Nephron progenitor cell (in vitro differentiated cells): ENCODE measurements at regions not wholly inside any gene's neighbourhood (a gene's known extent, or its start where the extent isn't known, plus 50 kb on each side); places are given as distances from the start of the nearest gene placed in this dataset.

Source experiments
- DNase-seq: peaks from one replicate; pipeline ENCODE4 v3.0.0; 2021
- H3K27ac Mint-ChIP-seq: 2 replicates; pipeline ENCODE4 v1.8.0; 2021; ENCODE audit warnings: mild to moderate bottlenecking, moderate library complexity, mixed read lengths
- H3K27me3 Mint-ChIP-seq: 2 replicates; pipeline ENCODE4 v1.8.0; 2021; ENCODE audit warnings: mild to moderate bottlenecking, low read depth, mixed read lengths; ENCODE audit not compliant: poor library complexity
- H3K36me3 Mint-ChIP-seq: 2 replicates; pipeline ENCODE4 v1.8.0; 2021; ENCODE audit warnings: low read depth, mixed read lengths
- H3K4me1 Mint-ChIP-seq: 2 replicates; pipeline ENCODE4 v1.8.0; 2021; ENCODE audit warnings: mixed read lengths
- H3K4me3 Mint-ChIP-seq: 2 replicates; pipeline ENCODE4 v1.8.0; 2021; ENCODE audit warnings: mild to moderate bottlenecking, moderate library complexity, mixed read lengths
- H3K9me3 Mint-ChIP-seq: 2 replicates; pipeline ENCODE4 v1.8.0; 2021; ENCODE audit warnings: mild to moderate bottlenecking, moderate library complexity, mixed read lengths
- CTCF ChIP-seq: fragments of 200-600 bp; sonication (generic); IDR thresholded peaks from 2 replicates; pipeline ENCODE4 v1.5.0; 2021; ENCODE audit warnings: antibody characterized with exemption

- DNase-seq = no peak
- no peak overlapping the region for H3K27ac Mint-ChIP-seq
- H3K27me3 Mint-ChIP-seq = peaks cover 29% of the 10 kb centered on the region
- H3K4me1 Mint-ChIP-seq = peaks cover 8% of the 10 kb centered on the region
- no peaks in the 10 kb centered on the region for H3K9me3 Mint-ChIP-seq
- no peak for TF ChIP-seq CTCF
- H3K36me3 Mint-ChIP-seq = no peaks in the 10 kb centered on the region
- no peak overlapping the region for H3K4me3 Mint-ChIP-seq
These were observed 85.9 kb upstream of the USP47 start for GRCh38 chr11:11755871-11756270.

DNA sequence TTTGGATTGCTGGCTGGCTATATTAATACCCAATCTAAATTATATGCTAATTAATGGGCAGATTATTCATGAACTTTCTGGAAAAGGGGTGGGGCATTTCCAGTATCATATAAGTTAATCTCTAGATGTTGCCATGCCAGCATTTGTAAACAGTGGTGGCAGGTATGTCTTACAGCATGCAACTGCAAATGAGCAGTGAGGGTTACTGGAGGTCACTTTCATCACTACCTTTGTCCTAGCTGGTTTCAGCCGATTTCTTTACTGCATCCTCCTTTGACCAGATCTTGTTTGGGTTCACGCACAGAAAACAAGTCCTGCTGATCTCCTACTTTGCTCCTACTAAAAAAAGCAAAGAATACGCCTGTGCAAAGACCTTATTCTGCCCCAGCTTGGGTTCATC is 89.1 kb upstream of the USP47 start:
- peaks cover 5% of the 10 kb centered on the region for H3K9me3 Mint-ChIP-seq
- no peak for TF ChIP-seq CTCF
- H3K27me3 Mint-ChIP-seq = peaks cover 26% of the 10 kb centered on the region

GRCh38 chr11:11750017-11750878 is 91.5 kb upstream of the USP47 start:
- no peak for TF ChIP-seq CTCF
- H3K9me3 Mint-ChIP-seq = peaks cover 5% of the 10 kb centered on the region
- no peak overlapping the region for H3K4me3 Mint-ChIP-seq
- H3K27me3 Mint-ChIP-seq = peaks cover 31% of the 10 kb centered on the region
- H3K27ac Mint-ChIP-seq = no peak overlapping the region
- no peaks in the 10 kb centered on the region for H3K36me3 Mint-ChIP-seq
- DNase-seq = no peak
- no peaks in the 10 kb centered on the region for H3K4me1 Mint-ChIP-seq

More for the DNA sequence above, 89.1 kb upstream of the USP47 start:
- Mint-ChIP-seq H3K27ac (no peak overlapping the region), H3K36me3 (no peaks in the 10 kb centered on the region), H3K4me1 (peaks cover 5% of the 10 kb centered on the region), H3K4me3 (no peak overlapping the region)
- no peak for DNase-seq

GRCh38 chr11:11748706-11749365 is 92.9 kb upstream of the USP47 start:
- no peak for DNase-seq
- peaks cover 5% of the 10 kb centered on the region for H3K9me3 Mint-ChIP-seq
- peaks cover 26% of the 10 kb centered on the region for H3K27me3 Mint-ChIP-seq
- no peaks in the 10 kb centered on the region for H3K4me1 Mint-ChIP-seq
- no peaks in the 10 kb centered on the region for H3K36me3 Mint-ChIP-seq
- H3K4me3 Mint-ChIP-seq = no peak overlapping the region
- no peak for TF ChIP-seq CTCF
- no peak overlapping the region for H3K27ac Mint-ChIP-seq

DNA sequence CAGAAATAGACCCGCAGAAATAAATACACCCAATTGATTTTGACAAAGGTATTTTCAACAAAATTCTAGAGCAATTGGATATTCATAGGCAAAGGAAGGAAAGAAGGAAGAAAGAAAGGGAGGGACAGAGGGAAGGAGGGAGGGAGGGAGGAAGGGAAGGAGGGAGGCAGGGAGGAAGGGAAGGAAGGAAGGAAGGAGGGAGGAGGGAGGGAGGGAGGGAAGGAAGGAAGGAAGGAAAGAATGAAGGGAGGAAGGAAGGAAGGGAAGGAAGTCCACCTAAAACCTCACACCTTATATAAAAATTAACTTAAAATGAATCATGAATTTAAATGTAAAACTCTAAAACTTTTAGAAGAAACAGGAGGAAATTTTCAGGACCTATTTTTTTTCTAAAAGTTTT is 94.2 kb upstream of the USP47 start:
- peaks cover 29% of the 10 kb centered on the region for H3K27me3 Mint-ChIP-seq
- no peak overlapping the region for H3K27ac Mint-ChIP-seq
- DNase-seq = no peak
- H3K4me3 Mint-ChIP-seq = no peak overlapping the region
- H3K9me3 Mint-ChIP-seq = peaks cover 5% of the 10 kb centered on the region
- TF ChIP-seq CTCF = no peak
- H3K36me3 Mint-ChIP-seq = no peaks in the 10 kb centered on the region
- H3K4me1 Mint-ChIP-seq = no peaks in the 10 kb centered on the region
